GM12874 (cell line): ENCODE measurements at regions not wholly inside any gene's neighbourhood (a gene's known extent, or its start where the extent isn't known, plus 50 kb on each side); places are given as distances from the start of the nearest gene placed in this dataset.

Experiments
- CTCF ChIP-seq: IDR thresholded peaks from 2 replicates; pipeline ENCODE4 v1.5.1; 2011; ENCODE audit warnings: low read depth, mild to moderate bottlenecking, control low read depth, low read length, moderate library complexity; ENCODE audit not compliant: insufficient read depth

GRCh38 chr16:80300876-80301275, 239.9 kb upstream of the DYNLRB2 start:
- no peak for TF ChIP-seq CTCF

- no peak for TF ChIP-seq CTCF
These were observed 240.3 kb upstream of the DYNLRB2 start for GRCh38 chr16:80300456-80300855.

GRCh38 chr16:80299416-80299815, 241.4 kb upstream of the DYNLRB2 start:
- TF ChIP-seq CTCF = no peak

GRCh38 chr16:80298676-80299075, 242.1 kb upstream of the DYNLRB2 start:
- TF ChIP-seq CTCF = no peak

GRCh38 chr16:80296034-80296433, 244.8 kb upstream of the DYNLRB2 start:
- no peak for TF ChIP-seq CTCF

- TF ChIP-seq CTCF = no peak
These were observed 246.6 kb upstream of the DYNLRB2 start for GRCh38 chr16:80294172-80294571.

- TF ChIP-seq CTCF = no peak
These were observed 252.2 kb upstream of the DYNLRB2 start for GRCh38 chr16:80288616-80289015.

GRCh38 chr16:80287674-80288073, 253.1 kb upstream of the DYNLRB2 start:
- no peak for TF ChIP-seq CTCF
